ENCODE measurements at regions not wholly inside any gene's neighbourhood (a gene's known extent, or its start where the extent isn't known, plus 50 kb on each side); places are given as distances from the start of the nearest gene placed in this dataset.

GRCh38 chr10:6920072-6921019, 340.3 kb upstream of the PRKCQ start:
- H3K4me2 ChIP-seq (ENCODE audit: low read length): peak overlapping the region; percentile 17
- TF ChIP-seq CTCF (IDR thresholded peaks at IDR 0.05 in 2 of 3, conservative IDR thresholded peaks at IDR 0.05 in 1 of 3; ENCODE audit: borderline replicate concordance in 1 of 3, insufficient read depth in 1 of 3, low read depth in 2 of 3, low read length in 2 of 3) (peak; percentile 42 to 84 (median 70); a peak in 5 of 6 replicates), SIN3A (IDR thresholded peaks at IDR 0.05; ENCODE audit: low read depth) (no peak), RAD21 (IDR thresholded peaks at IDR 0.05; ENCODE audit: low read depth) (peak; percentile 62), EGR1 (IDR thresholded peaks at IDR 0.05; ENCODE audit: low read depth) (peak; percentile 87), ZNF274 (IDR thresholded peaks at IDR 0.05; ENCODE audit: low read depth, low read length) (no peak), ELF1 (IDR thresholded peaks at IDR 0.05; ENCODE audit: borderline replicate concordance, low read depth) (no peak)
- TF ChIP-seq, protein P1, sequence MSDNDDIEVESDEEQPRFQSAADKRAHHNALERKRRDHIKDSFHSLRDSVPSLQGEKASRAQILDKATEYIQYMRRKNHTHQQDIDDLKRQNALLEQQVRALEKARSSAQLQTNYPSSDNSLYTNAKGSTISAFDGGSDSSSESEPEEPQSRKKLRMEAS (IDR thresholded peaks at IDR 0.05): 0 out of 2 replicates have a peak, but pooled peaks have one; percentile 17
- H3K79me2 ChIP-seq (ENCODE audit: insufficient read depth, low read length): no peaks in the 10 kb centered on the region
- DNase-seq (ENCODE audit: low read depth, low spot score): peak; percentile 23
- no peak overlapping the region for H3K9ac ChIP-seq (ENCODE audit: low read length)
- intact Hi-C loops (cut with micrococcal nuclease): loop anchor here (1.0 kb wide), 1 partner anchor 497 kb away; no protein-coding TSS in a partner anchor
- H3K9me3 ChIP-seq (ENCODE audit: control insufficient read depth in 1 of 2, insufficient read depth in 1 of 2, low read depth in 1 of 2, low read length in 2 of 2): no peaks in the 10 kb centered on the region
- no peak overlapping the region for H3K4me3 ChIP-seq (replicated peaks in 1 of 2; ENCODE audit: low read depth in 1 of 2, low read length in 2 of 2)
- no peak overlapping the region for H2AFZ ChIP-seq (ENCODE audit: low read depth, low read length, poor library complexity, severe bottlenecking)
- H3K27me3 ChIP-seq (ENCODE audit: insufficient read depth, low read length): peaks cover 13% of the 10 kb centered on the region
- H4K20me1 ChIP-seq (ENCODE audit: insufficient read depth): no peaks in the 10 kb centered on the region
- no peaks in the 10 kb centered on the region; a peak in 1 of 4 replicates for H3K4me1 ChIP-seq (ENCODE audit: control insufficient read depth in 1 of 2, insufficient read depth in 2 of 2, low read length in 2 of 2)
- no peaks in the 10 kb centered on the region for H3K36me3 ChIP-seq (ENCODE audit: control insufficient read depth in 1 of 2, insufficient read depth in 2 of 2, low read length in 2 of 2)
- H3K9me2 ChIP-seq (ENCODE audit: insufficient read depth): no peaks in the 10 kb centered on the region
- ChIA-PET POLR2A (interaction anchor here (0.8 to 1.0 kb wide), 2 partner anchors 68 to 241 kb away, joined by 3 read pairs; no protein-coding TSS in a partner anchor), CTCF (interaction anchor here (0.7 to 1.3 kb wide), 4 partner anchors 106 to 498 kb away, joined by 3 to 4 read pairs (median 3); no protein-coding TSS in a partner anchor), RAD21 (ENCODE audit: low non-redundant PET in 1 of 2, low total read pairs in 2 of 2, uncharacterized antibody in 2 of 2, unreplicated experiment in 2 of 2) (no interaction called here)
- no peak overlapping the region for H3K27ac ChIP-seq (ENCODE audit: low read depth, low read length)
- ATAC-seq: peak; percentile 99
- BruUV-seq (replicated peaks): no TSS peak

All from HCT116 (cell line).